Fibroblast of pulmonary artery (primary cell): ENCODE measurements at regions not wholly inside any gene's neighbourhood (a gene's known extent, or its start where the extent isn't known, plus 50 kb on each side); places are given as distances from the start of the nearest gene placed in this dataset.

ENCODE experiments used
- DNase-seq: peaks from one replicate; pipeline ENCODE4 v3.0.0-alpha.2; 2010; ENCODE audit warnings: low read depth
- H3K4me3 ChIP-seq: replicated peaks from 2 replicates; pipeline ENCODE4 v1.5.1; 2011; ENCODE audit warnings: low read depth, mild to moderate bottlenecking, control low read depth, low read length, moderate library complexity
- TF ChIP-seq, protein P1 (sequence below): IDR thresholded peaks from 2 replicates; pipeline ENCODE4 v1.5.1; 2011; ENCODE audit warnings: mild to moderate bottlenecking, control low read depth, low read length, inconsistent platforms; ENCODE audit errors: missing control alignments

DNA sequence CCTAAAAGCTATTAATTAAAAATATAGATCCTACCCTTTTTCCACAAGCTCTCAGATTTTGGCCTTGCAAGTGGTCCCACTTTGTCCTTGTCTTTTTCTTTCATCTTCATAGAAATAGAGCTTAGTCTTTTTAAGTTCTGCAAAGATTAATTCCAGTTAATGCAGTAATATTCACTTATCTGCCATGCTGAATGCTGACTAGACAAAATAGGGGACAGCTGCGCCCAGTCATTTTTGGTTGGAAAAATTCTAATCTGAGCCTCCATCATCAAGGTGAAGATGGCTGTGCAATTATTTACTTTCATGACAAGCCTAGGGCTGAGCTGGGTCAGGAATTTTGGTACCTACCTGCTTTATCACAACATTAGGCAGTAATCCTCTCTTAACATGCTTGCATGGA is 241.3 kb upstream of the CXorf66 start:
- no peak for DNase-seq
- TF ChIP-seq, protein P1, sequence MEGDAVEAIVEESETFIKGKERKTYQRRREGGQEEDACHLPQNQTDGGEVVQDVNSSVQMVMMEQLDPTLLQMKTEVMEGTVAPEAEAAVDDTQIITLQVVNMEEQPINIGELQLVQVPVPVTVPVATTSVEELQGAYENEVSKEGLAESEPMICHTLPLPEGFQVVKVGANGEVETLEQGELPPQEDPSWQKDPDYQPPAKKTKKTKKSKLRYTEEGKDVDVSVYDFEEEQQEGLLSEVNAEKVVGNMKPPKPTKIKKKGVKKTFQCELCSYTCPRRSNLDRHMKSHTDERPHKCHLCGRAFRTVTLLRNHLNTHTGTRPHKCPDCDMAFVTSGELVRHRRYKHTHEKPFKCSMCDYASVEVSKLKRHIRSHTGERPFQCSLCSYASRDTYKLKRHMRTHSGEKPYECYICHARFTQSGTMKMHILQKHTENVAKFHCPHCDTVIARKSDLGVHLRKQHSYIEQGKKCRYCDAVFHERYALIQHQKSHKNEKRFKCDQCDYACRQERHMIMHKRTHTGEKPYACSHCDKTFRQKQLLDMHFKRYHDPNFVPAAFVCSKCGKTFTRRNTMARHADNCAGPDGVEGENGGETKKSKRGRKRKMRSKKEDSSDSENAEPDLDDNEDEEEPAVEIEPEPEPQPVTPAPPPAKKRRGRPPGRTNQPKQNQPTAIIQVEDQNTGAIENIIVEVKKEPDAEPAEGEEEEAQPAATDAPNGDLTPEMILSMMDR: no peak
- no peak overlapping the region for H3K4me3 ChIP-seq

DNA sequence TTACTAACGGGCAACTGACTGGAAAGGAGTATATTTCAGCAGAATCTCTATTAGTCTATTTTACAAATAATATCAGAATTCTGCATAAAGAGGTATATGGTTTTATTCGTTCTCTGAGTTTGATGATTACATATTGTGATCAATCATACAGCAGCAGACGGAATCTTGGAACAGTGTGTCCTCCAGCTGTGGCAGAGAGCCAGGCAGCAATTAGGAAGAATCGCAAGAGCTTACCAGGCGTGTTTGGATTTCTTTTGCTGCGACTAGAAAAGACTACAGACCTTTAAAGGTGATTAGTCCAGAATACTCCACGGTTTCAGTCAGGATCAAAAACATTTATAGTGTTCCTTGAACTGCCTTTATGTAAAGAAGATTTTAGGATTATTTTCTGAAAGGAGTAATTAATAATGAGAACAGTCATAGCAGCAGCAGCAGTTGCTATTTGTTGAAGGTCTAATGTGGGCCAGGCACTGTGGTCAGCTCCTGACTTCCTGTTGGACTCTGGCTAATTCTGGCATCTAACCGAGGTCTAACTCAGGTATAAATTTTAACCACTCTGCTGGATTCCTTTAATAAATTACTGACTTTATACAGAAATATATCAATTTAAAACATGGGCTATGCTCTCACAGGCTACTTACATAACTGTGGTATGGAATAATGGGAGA is 225.3 kb upstream of the CXorf66 start:
- TF ChIP-seq, protein P1: no peak
- no peak overlapping the region for H3K4me3 ChIP-seq
- DNase-seq: peak; percentile 7

DNA sequence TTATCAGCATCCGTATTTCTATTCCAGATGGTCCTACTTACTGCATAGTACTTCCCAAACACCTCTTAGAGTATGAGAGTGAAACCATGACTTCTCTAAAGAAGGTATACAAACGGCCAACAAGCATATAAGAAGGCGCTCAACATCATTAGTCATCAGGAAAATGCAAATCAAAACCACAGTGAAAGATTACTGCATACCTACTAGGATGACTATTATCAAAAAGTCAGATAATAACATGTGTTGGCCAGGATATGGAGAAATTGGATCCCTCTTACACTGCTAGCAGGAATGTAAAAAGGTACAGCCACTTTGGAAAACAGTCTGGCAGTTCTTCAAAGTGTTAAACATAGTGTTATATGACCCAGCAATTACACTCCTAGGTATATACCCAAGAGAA is 215.3 kb upstream of the CXorf66 start:
- no peak overlapping the region for H3K4me3 ChIP-seq
- DNase-seq: peak; percentile 66
- TF ChIP-seq, protein P1: no peak

DNA sequence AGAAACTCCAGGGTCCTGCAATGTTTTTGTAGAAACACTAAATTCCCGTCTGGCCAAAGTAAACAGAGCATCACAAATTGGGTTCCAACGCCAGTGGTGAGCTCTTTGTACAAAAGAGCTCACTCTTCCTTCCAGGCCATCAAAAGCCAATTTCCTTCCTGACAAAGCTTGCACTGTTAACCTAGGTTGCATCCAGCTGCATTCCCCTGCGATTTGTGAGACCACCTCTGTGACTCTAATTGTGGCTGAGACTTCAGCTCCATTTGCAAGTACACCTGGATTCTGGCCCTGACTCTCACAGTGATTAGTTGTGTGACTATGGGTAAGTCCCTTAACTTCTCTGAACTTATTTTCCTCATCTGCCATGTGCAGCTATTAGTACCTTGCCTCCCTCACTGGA is 212.5 kb upstream of the CXorf66 start:
- no peak overlapping the region for H3K4me3 ChIP-seq
- no peak for DNase-seq
- TF ChIP-seq, protein P1: no peak

DNA sequence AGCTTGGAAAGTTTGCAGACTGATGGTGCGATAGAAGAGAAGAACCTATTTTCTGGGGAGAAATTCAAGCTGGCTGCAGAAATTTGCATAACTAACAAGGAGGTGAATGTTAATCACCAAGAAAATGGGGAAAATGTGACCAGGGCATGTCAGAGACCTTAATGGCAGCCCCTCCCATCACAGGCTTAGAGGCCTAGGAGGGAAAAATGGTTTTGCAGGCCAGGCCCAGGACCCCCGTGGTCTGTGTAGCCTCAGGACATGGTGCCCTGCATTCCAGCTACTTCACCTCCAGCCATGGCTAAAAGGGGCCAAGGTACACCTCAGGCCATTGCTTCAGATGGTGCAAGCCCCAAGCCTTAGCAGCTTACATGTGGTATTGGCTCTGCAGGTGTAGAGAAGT is 207.1 kb upstream of the CXorf66 start:
- DNase-seq: no peak
- H3K4me3 ChIP-seq: no peak overlapping the region
- TF ChIP-seq, protein P1: no peak

DNA sequence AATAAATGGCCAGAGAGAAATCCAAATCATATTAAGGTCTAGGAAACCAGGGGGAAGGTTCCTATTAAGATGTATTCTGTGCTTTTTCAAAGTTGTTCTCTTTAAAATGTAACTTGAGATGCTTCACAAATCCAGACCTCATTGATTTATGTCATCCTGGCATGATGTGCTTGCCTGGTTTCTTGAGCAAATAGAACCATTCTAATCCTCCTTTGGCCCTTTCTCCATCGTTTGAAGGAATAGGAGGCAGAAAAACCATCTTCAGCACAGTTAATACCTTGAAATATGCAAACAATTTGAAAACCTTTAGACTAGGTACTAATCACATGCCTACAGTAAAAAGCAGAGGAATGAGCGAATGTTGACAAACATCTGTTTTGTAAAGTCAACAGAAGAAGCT is 202.2 kb upstream of the CXorf66 start:
- no peak for DNase-seq
- H3K4me3 ChIP-seq: no peak overlapping the region
- TF ChIP-seq, protein P1: no peak

DNA sequence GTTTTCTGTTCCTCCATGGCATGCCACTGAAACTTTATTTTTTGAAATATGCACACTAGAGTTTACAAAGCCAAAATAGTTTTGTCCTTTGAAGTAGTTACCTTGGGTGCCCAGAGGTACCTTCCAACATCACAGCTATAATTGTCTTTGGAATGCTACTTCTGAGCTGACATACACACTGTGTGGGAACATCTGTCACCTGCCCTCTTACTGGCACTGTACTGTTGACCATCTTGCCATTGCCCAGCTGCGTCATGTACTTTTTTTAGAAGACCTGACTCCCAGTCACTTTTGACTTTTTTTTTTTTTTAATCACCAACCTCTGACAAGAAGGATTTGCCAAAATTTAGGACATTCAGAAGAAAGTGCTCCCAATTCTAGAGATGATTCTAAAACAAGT is 200.5 kb upstream of the CXorf66 start:
- TF ChIP-seq, protein P1: no peak
- no peak for DNase-seq
- no peak overlapping the region for H3K4me3 ChIP-seq
